GM10266 (cell line): ENCODE measurements at regions not wholly inside any gene's neighbourhood (a gene's known extent, or its start where the extent isn't known, plus 50 kb on each side); places are given as distances from the start of the nearest gene placed in this dataset.
"Not testable (repeated sequence)": the region's sequence is repeated elsewhere in the genome, so short reads cannot be mapped to it uniquely, and the experiment has no call there.

Source experiments
- DNase-seq: peaks from one replicate; pipeline ENCODE4 v3.0.0; 2012; ENCODE audit errors: extremely low spot score
- TF ChIP-seq, protein P1 (sequence below): IDR thresholded peaks from 2 replicates; pipeline ENCODE4 v1.5.1; 2012; ENCODE audit warnings: mild to moderate bottlenecking, low read depth; ENCODE audit not compliant: control insufficient read depth, insufficient read depth; ENCODE audit errors: missing control alignments

GRCh38 chr9:119898316-119898715 is 529.1 kb upstream of the BRINP1 start:
- TF ChIP-seq, protein P1, sequence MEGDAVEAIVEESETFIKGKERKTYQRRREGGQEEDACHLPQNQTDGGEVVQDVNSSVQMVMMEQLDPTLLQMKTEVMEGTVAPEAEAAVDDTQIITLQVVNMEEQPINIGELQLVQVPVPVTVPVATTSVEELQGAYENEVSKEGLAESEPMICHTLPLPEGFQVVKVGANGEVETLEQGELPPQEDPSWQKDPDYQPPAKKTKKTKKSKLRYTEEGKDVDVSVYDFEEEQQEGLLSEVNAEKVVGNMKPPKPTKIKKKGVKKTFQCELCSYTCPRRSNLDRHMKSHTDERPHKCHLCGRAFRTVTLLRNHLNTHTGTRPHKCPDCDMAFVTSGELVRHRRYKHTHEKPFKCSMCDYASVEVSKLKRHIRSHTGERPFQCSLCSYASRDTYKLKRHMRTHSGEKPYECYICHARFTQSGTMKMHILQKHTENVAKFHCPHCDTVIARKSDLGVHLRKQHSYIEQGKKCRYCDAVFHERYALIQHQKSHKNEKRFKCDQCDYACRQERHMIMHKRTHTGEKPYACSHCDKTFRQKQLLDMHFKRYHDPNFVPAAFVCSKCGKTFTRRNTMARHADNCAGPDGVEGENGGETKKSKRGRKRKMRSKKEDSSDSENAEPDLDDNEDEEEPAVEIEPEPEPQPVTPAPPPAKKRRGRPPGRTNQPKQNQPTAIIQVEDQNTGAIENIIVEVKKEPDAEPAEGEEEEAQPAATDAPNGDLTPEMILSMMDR = no peak
- no peak for DNase-seq

DNA sequence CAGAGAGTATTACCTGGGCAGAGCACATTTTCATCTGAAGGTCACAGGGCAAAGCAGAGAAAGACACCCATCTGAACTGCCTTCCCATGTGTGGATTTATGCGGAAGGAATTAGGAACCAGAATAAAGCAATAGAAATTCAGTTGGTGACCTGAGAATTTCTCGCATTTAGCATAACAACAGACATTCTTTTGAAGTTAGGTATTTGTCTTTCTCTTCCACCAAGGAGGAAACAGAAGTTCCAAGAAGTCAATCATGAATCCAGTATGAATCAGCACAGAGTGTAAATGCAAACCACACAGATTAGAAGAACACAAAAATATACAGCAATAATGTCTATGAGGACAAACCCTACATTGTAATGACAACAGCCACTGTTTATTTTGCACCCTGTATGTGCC is 515.2 kb upstream of the BRINP1 start:
- TF ChIP-seq, protein P1 = no peak

DNA sequence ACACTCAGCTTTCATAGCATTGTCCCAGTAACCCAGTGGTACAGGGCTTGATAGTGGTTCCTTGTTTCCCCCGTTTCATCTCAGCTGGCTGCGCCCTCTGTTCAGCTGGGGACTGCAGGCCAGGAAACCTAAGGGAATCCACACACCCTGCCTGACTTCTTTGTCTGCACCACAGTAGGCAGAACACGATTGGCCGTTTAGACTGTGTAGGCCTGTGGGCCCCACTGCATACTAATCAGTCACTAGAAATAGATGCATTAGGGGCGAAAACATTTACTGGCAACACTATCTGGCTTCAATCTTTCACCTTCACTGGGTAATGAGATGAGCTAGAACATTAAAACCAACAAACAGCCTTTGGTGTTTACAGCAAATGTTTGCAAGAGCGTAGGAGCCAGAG is 512.7 kb upstream of the BRINP1 start:
- no peak for DNase-seq
- TF ChIP-seq, protein P1 = no peak

More for the DNA sequence above, 515.2 kb upstream of the BRINP1 start:
- DNase-seq = no peak

DNA sequence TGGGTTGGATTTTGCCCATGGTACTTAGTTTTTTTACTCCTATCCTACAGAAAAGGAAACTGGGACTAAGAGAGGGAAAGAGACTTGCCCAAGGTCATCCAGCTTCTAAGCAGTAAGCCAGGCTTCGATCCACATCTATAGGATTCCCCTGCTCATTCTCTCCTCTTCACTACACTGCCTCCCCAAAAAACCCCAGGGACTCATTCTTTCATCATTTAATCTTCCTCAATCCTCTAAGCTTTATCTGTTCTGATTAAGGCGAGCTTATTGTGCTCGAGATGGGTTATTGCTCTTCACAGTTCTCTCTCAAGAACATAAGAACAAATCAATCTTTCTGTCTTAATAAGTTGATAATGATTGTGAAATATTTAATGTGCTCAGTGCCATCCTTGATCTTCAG is 511.1 kb upstream of the BRINP1 start:
- TF ChIP-seq, protein P1 = no peak
- DNase-seq = no peak

DNA sequence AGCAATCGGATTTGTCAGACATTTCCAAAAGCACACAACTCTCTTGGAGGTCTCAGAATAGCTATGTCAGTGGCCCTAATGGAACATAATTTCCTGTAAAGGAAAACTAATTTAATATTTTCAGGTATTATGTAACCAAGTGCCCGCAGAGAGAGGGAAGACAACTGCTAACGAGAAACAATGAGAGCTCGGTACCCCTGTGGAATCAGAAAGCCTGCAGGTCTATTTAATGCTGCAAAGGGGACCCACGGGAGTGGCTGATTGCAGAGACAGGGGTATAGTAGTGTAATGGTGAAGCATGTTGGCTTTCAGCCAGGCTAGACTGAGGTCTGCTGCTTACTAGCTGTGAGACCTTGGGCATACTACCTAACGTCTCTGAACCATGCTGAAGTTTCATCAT is 508.1 kb upstream of the BRINP1 start:
- DNase-seq = no peak
- TF ChIP-seq, protein P1 = no peak

DNA sequence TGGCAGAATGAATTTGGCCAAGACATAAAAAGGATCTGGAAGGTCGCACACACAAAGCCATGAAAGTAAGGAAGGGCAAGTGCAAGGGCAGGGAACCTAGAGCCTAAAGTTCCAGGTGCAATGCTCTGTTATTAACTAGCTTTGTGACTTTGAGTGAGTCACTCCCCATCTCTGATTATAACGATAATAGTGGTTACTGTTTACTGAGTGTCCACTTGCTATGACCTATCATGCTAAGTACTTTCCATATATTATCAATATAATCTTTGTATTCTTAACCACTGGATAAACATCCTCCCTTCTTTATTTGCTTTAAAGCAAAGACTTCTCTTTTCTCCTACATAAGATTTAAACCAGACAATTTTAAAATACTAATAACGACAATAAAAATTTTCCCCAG is 504.6 kb upstream of the BRINP1 start:
- no peak for DNase-seq
- TF ChIP-seq, protein P1 = no peak

GRCh38 chr9:119870251-119870650 is 501.0 kb upstream of the BRINP1 start:
- not testable (repeated sequence) for DNase-seq

GRCh38 chr9:119868694-119869093 is 499.5 kb upstream of the BRINP1 start:
- TF ChIP-seq, protein P1 = no peak
- DNase-seq = no peak
